HUES6 (cell line): ENCODE measurements at regions not wholly inside any gene's neighbourhood (a gene's known extent, or its start where the extent isn't known, plus 50 kb on each side); places are given as distances from the start of the nearest gene placed in this dataset.

Experiments used
- H3K27ac ChIP-seq: 2 replicates; pipeline ENCODE4 v1.7.0; 2013; ENCODE audit warnings: low read depth, mild to moderate bottlenecking, low read length, inconsistent platforms
- H3K27me3 ChIP-seq: 2 replicates; pipeline ENCODE4 v1.6.1; 2013; ENCODE audit warnings: low read length; ENCODE audit not compliant: control insufficient read depth, insufficient read depth
- H3K36me3 ChIP-seq: 2 replicates; pipeline ENCODE4 v1.6.1; 2013; ENCODE audit warnings: low read length; ENCODE audit not compliant: control insufficient read depth, insufficient read depth
- H3K4me1 ChIP-seq: 2 replicates; pipeline ENCODE4 v1.6.1; 2013; ENCODE audit warnings: low read length; ENCODE audit not compliant: control insufficient read depth, insufficient read depth
- H3K4me3 ChIP-seq: 2 replicates; pipeline ENCODE4 v1.5.1; 2013; ENCODE audit warnings: low read depth, low read length
- H3K9ac ChIP-seq: one replicate; pipeline ENCODE4 v1.6.1; 2013; ENCODE audit warnings: mild to moderate bottlenecking, low read length
- H3K9me3 ChIP-seq: 2 replicates; pipeline ENCODE4 v1.6.1; 2013; ENCODE audit warnings: low read depth, low read length; ENCODE audit not compliant: control insufficient read depth, insufficient read depth

DNA sequence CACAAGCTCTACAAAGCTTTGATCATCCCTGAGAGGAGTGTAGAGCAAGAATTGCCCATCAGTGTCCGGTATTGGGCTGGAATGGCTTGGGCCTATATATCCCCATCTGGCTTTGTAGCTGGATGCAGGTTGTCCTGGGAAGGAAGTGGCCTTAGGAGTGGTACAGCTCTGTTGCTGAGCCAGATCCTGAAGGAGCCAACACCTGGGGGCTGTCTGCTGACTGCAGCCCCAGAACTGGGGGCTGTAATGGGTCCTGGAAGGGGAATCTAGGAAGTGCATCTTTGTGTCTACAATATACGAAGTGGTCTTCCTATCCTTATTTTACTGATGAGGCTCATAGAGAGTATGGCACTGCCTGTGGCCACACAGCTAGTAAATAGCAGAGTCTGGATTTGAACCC, 145.9 kb downstream of the CDC5L start:
- Histone ChIP-seq H3K9me3 (no peaks in the 10 kb centered on the region), H3K4me3 (no peak overlapping the region), H3K9ac (no peak overlapping the region), H3K36me3 (no peaks in the 10 kb centered on the region), H3K27ac (no peak overlapping the region), H3K4me1 (peaks cover 8% of the 10 kb centered on the region; the same call in 1 of the 2 replicates), H3K27me3 (no peaks in the 10 kb centered on the region)

- Histone ChIP-seq H3K4me1 (no peaks in the 10 kb centered on the region; the same call in 1 of the 2 replicates), H3K9me3 (no peaks in the 10 kb centered on the region), H3K27ac (no peak overlapping the region), H3K36me3 (no peaks in the 10 kb centered on the region), H3K4me3 (no peak overlapping the region), H3K27me3 (no peaks in the 10 kb centered on the region), H3K9ac (no peak overlapping the region)
These were observed 146.8 kb downstream of the CDC5L start for GRCh38 chr6:44534291-44534690.

- Histone ChIP-seq H3K9ac (no peak overlapping the region), H3K27ac (no peak overlapping the region), H3K4me3 (no peak overlapping the region), H3K27me3 (no peaks in the 10 kb centered on the region), H3K36me3 (no peaks in the 10 kb centered on the region), H3K4me1 (no peaks in the 10 kb centered on the region; the same call in 1 of the 2 replicates), H3K9me3 (no peaks in the 10 kb centered on the region)
These were observed 147.9 kb downstream of the CDC5L start for GRCh38 chr6:44535446-44535845.

DNA sequence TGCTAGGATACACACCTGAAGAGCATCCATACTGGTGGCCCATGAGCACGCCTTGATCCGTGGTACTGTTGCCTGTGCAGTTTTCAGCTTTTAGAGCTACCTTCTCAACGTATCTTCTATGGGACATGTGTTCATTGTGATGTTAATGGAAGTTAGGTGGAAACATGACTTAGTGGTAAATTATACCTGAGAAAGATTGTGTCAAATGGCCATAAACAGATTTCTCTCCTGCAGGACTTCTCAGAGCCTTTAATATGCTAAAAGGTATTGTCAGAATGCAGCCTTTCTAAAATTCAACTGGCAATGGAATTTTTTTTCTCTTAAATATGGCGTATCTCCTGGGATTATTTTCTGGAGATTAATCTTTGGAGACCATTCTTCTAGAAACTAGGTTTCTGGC, 148.5 kb downstream of the CDC5L start:
- Histone ChIP-seq H3K9ac (no peak overlapping the region), H3K9me3 (peaks cover 4% of the 10 kb centered on the region; the same call in 1 of the 2 replicates), H3K4me1 (no peaks in the 10 kb centered on the region; the same call in 1 of the 2 replicates), H3K27ac (no peak overlapping the region), H3K27me3 (no peaks in the 10 kb centered on the region), H3K4me3 (no peak overlapping the region), H3K36me3 (no peaks in the 10 kb centered on the region)

DNA sequence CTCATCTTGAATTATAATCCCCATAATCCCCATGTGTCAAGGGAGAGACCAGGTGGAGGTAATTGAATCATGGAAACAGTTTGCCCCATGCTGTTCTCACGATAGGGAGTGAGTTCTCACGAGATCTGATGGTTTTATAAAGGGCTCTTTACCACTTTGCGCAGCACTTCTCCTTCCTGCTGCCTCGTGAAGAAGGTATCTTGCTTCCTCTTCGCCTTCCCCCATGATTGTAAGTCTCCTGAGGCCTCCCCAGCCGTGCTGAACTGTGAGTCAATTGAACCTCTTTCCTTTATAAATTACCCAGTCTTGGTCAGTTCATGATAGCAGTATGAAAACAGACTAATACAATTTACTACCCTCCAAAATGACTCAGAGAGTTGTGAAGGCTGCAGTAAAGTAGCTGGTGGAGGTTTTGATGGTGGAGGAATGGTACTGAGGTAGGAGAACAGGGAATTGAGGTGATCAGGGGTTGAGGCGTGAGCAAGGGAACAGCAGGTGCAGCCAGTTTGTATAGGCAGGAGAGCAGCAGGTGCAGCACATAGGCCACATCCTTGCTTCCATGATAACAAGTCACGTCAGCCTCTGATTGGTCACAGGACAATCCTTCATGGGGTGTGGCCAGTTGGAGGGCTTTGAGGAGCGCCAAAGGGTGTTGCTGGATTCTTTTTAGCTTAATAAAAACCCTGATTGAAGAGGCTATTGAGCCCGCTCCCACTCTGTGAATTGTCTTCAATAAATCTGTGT, 150.0 kb downstream of the CDC5L start:
- Histone ChIP-seq H3K9ac (no peak overlapping the region), H3K27me3 (no peaks in the 10 kb centered on the region), H3K9me3 (peaks cover 7% of the 10 kb centered on the region; the same call in 1 of the 2 replicates), H3K27ac (no peak overlapping the region), H3K36me3 (no peaks in the 10 kb centered on the region), H3K4me3 (no peak overlapping the region), H3K4me1 (peaks cover 11% of the 10 kb centered on the region)

- H3K4me1 ChIP-seq = peaks cover 19% of the 10 kb centered on the region
These were observed 150.8 kb downstream of the CDC5L start for GRCh38 chr6:44538131-44538806.

DNA sequence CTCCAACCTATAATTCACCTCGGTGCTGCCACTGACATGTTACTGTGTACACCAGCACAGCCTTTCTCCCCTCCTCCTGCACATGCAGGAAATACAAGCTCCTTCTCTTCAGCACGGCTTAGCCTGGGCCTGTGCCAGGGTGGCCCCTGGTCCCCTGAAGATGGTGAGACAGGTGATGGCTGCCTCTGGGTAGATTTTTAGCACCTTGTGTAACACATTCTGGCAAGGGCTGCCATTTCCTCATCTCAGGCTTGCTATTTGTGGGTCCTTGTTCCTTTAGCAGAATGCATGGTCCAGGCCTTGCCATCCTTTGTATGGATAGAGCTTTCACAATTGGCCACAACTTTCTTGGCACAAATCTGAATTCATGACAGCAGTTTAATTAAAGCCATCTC, 151.3 kb downstream of the CDC5L start:
- H3K27me3 ChIP-seq = no peaks in the 10 kb centered on the region
- peaks cover 22% of the 10 kb centered on the region for H3K4me1 ChIP-seq
- H3K27ac ChIP-seq = no peak overlapping the region
- H3K36me3 ChIP-seq = no peaks in the 10 kb centered on the region
- H3K9me3 ChIP-seq = peaks cover 7% of the 10 kb centered on the region; the same call in 1 of the 2 replicates
- no peak overlapping the region for H3K4me3 ChIP-seq
- H3K9ac ChIP-seq = no peak overlapping the region

More at GRCh38 chr6:44538131-44538806, 150.8 kb downstream of the CDC5L start:
- no peak overlapping the region for H3K4me3 ChIP-seq
- no peaks in the 10 kb centered on the region for H3K36me3 ChIP-seq
- H3K27me3 ChIP-seq = no peaks in the 10 kb centered on the region
- no peak overlapping the region for H3K27ac ChIP-seq
- H3K9me3 ChIP-seq = peaks cover 7% of the 10 kb centered on the region; the same call in 1 of the 2 replicates
- no peak overlapping the region for H3K9ac ChIP-seq

DNA sequence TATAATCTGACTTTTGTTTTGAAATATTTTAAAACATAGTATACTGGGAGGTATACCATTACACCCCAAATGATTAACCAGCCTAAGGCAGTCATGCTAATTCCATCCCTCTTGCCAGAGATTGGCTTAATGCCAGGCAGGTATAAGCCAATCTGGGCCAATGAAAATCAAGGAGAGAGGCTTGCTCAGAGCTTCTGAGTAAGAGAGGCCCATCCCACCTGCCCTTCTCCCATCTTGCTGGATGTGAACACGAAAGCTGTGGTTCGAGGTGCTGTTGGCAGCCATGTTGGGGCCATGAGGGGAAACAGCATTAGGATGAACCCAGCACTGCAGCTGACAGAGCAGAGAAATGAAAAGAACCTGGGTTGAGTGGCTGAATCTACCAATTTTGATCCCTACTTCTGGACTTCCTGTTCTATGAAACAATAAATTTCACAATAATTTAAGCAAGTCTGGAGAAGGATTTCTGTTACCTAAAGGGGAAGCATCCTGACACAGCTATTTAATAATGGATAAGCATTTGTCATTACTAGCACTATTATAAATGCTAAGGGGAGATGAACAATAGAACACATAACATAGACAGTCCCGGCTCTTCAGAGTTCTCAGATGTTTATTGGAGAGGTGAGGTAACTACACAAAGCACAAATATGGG, 152.3 kb downstream of the CDC5L start:
- Histone ChIP-seq H3K27me3 (no peaks in the 10 kb centered on the region), H3K9me3 (peaks cover 7% of the 10 kb centered on the region; the same call in 1 of the 2 replicates), H3K9ac (no peak overlapping the region), H3K4me1 (peaks cover 22% of the 10 kb centered on the region), H3K36me3 (no peaks in the 10 kb centered on the region), H3K4me3 (no peak overlapping the region), H3K27ac (no peak overlapping the region)

DNA sequence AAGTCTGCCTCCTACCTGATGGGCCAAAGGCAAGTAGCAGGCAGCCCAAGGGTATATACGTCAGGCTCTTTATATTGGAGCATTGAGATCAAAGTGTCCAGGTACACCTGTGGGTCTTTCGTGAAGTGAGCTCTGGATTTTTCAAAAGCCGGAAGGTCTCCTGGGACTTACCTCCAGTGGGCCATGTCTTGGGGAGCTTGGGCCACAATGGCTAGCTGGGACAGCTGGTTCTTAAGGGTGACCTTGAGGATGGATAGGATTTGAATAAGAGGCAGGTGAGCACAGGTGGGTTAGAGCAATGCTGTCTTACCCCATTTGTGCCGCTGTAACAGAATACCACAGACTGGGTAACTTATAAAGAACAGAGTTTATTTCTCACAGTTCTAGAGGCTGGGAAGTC, 153.4 kb downstream of the CDC5L start:
- no peaks in the 10 kb centered on the region for H3K36me3 ChIP-seq
- no peak overlapping the region for H3K4me3 ChIP-seq
- peaks cover 7% of the 10 kb centered on the region; the same call in 1 of the 2 replicates for H3K9me3 ChIP-seq
- H3K9ac ChIP-seq = no peak overlapping the region
- no peaks in the 10 kb centered on the region for H3K27me3 ChIP-seq
- peaks cover 22% of the 10 kb centered on the region for H3K4me1 ChIP-seq
- no peak overlapping the region for H3K27ac ChIP-seq

DNA sequence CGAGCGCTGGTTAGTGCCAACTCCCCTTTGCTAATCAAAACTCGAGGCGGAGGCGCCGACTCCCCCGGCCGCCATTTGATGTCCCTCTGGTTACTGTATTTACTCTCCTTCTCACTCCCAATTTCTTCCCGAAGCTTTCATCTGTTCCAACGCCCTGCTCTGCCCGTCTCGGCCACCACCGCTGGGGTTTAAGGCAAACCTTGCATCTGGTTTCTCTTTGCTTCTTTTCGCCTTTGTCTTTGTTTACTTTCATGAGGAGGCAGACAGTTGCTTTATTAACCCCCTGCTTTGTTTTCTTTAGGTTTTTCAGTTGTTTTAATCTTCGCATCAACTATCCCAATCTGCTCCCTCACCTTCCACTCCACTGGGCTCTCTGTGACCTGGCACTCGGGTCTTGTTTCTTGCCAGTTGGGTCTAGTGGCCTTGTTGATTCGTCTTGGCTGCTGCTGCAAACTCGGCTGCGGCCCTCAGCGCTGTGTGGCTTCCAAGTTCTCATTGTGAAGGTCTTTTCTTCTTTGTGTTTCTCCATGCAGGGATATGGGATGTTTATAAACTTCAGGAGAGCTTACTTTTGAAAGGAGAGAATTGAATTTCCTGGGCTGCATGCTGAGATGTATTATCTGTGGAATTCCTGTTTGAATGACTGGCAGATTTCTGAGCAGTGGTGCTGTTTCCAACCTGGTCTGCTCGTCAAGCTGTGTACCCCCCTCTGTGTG, 155.1 kb downstream of the CDC5L start:
- no peaks in the 10 kb centered on the region for H3K27me3 ChIP-seq
- no peaks in the 10 kb centered on the region for H3K36me3 ChIP-seq
- H3K9ac ChIP-seq = peak overlapping the region; percentile 68
- peak overlapping the region; percentile 17; the same call in 1 of the 2 replicates for H3K4me3 ChIP-seq
- peaks cover 7% of the 10 kb centered on the region; the same call in 1 of the 2 replicates for H3K9me3 ChIP-seq
- H3K4me1 ChIP-seq = peaks cover 22% of the 10 kb centered on the region
- peak overlapping the region; percentile 69; the same call in 1 of the 2 replicates for H3K27ac ChIP-seq
